Right forelimb (tissue), 1 donor: ENCODE measurements at regions not wholly inside any gene's neighbourhood (a gene's known extent, or its start where the extent isn't known, plus 50 kb on each side); places are given as distances from the start of the nearest gene placed in this dataset.
"Not testable (repeated sequence)": the region's sequence is repeated elsewhere in the genome, so short reads cannot be mapped to it uniquely, and the experiment has no call there.

Source experiments
- DNase-seq: peaks from one replicate; pipeline ENCODE4 v3.0.0-alpha.2; 2018

DNA sequence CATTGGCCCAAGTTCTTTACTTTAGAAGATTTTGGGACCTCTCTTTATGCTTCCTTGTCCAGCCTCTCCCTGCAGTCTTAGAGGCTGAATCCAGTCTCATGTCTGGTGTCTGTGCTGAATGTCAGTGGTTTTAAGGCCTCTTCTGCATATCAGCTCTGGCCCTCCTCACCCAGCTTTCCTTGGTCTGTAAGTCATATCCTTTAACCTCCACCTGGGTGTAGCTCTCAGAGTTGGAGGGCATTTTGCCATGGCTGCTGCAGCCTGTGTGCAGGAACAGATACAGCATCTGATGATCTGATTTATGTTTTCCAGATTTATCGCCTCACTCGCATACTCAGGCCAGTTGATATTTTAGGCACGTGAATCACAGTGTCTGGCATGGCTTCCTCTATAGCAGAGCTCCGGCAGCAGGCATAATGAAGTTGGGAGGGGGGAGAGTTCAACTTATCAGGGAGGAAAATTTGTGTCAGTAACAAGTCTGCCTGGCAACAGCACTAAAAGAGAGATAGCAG, 335.0 kb downstream of the PCNX1 start:
- DNase-seq, result no peak

DNA sequence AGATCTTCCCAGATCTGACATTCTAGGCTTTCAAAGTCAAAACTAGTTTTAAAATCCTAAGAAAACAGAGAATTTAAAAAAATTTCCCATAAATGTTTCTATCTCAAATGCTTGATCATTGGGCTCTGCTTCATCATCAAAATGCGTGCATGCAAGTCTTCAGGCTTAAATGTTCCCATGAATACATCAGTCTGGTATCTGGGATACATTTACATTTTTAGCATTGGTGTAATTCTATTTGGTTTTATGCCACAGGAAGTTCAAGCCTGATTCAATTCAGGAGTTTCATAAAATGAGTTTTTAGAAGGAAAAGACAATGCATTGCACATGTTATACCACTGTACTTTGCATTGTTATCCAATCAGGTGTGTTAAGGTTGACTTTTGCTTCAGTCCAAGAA, 336.4 kb downstream of the PCNX1 start:
- DNase-seq, result no peak

DNA sequence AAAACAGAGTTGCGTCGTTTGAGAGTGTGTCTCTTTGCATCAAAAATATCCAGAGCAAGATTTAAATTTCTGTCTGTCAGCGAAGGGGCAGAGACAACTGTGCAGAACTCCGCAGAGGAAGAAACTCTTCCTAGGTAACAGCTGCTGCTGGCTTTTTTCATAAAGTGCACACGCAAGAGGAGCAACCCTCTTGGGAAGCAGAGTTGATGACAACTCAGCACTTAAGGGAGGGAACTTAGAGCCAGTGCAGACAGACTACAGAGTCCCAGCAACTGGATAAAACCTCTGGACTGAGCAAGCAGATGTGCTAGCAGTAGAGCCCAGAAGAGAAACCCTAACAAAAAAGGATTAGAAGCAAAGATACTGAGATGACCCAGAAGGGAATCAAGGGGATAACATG, 337.1 kb downstream of the PCNX1 start:
- DNase-seq, result no peak

DNA sequence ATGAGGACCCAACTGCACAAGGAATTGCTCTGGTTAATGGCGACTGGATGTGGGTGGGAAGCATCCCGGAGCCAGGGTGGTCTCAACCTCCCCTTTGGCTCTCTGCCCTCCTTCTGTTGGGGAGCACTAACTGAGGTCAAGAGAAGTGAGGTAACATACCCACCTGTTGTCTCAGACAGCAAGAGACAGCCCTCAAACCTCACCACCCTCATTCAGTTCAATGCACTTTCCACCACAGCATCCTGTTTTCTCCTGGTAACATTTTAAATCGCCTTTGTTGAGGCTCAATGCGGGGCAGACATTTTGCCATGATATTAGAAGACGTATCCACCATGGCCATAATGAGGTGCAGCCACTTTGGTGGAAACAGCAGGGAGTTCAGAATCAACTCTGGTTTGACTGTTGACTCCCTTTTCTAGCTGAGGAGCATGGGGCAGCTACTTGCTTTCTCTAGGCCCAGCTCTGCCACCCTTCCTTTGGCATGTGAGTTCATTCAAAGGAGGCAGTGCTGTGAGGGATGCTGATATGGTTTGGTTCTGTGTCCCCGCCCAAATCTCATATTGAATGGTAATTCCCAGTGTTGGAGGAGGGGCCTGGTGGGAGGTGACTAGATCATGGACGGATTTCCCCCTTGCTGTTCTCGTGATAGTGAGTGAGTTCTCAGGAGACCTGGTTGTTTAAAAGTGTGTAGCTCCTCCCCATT, 338.6 kb downstream of the PCNX1 start:
- no peak for DNase-seq

DNA sequence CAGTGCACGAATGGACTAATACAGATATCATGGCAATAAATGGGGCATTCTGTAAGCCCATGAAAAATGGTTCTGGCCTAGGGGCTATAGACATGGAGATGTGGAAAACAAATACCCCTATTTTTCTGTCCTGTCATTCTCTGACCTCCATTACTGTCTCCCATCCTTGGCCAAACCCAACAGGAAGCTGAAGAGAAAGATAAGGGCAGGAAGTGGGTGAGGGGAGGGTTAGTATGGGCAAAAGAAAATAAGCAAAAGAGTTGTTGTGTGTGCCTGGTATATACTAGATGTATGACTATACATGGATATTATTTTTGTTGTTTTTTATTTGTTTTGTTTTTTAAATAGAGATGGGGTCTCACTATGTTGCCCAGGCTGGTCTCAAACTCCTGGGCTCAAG, 339.3 kb downstream of the PCNX1 start:
- DNase-seq, result no peak

DNA sequence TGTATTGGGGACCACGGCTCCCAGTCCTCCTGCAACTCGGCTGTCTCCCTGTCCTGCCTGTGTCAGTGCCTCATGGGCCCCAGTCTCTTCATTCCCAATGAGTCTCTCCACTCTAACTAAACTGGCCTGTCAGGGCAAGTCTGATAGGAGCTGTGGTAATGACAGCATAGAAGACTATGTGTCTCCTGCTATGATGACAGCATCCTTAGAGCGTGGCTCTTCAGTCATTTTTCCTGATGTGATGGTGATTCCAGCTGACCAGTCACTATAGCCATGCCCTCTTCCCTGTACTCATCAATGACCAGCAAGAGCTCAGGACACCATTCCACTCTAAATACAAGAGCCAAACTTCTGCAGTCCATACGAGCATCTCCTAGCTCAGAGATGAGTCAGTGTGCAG, 339.8 kb downstream of the PCNX1 start:
- no peak for DNase-seq

DNA sequence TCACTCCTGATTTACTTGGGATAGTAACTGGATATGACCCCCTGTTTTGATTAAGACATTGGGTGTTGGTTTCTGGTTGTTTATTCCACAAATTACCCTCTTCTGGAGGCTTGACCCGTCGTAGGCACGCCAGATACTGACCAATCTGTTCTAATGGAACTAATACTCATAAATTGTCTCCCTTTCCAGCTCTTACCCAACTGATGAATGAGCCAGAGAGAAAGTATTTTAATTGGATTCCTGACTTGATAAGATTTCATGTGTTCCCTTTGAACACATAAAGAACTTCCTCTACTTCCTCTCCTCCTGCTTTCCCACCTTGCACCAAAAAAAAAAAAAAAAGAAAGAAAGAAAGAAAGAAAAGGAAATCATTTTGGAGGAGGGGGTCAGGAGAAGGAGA, 340.9 kb downstream of the PCNX1 start:
- DNase-seq, result no peak

DNA sequence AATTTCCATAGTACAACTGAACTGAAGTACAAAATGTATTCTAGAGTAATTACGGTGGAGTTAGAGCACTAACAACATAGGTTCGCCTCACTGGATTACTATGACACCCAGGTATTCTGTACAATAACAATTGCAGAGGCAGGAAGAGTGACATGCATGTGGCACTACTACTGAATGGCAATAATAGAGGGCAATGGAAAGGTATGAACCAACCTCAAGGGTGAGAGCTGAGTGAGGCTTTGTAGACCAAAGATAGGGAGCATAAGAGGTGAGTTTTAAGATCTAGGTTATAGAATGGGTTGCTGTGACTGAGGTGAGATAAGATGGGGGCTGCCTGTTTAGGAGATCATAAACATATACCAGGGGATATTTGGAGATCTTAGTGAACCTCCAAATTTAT, 343.1 kb downstream of the PCNX1 start:
- no peak for DNase-seq

DNA sequence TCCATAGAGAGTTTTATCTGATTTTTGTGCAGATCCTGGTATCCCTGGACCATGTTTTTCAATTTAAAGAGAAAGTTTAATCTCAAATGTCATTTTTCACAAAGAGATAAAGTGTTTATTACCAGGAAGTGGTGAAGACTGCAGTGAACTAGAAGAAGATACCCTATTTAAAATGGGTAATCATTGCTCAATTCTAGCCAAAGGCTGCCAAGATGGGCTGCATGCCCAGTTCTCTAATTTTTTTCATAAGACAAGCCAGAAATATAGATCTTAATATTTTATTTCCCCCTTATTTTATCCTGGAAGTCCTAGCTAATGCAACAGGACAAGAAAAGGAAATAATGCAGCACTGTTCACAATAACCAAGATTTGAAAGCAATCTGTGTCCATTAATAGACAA, 343.5 kb downstream of the PCNX1 start:
- DNase-seq, result no peak

DNA sequence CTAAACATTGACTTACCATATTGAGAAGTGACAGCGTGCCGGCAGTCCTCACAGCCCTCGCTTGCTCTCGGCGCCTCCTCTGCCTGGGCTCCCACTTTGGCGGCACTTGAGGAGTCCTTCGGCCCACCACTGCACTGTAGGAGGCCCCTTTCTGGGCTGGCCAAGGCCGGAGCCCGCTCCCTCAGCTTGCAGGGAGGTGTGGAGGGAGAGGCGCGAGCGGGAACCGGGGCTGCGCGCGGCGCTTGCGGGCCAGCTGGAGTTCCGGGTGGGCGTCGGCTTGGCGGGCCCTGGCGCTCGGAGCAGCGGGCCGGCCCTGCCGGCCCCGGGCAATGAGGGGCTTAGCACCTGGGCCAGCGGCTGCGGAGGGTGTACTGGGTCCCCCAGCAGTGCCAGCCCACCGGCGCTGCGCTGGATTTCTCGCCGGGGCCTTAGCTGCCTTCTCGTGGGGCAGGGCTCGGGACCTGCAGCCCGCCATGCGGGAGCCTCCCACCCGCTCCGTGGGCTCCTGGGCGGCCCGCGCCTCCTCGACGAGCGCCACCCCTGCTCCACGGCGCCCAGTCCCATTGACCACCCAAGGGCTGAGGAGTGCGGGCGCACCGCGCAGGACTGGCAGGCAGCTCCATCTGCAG, 346.9 kb downstream of the PCNX1 start:
- not testable (repeated sequence) for DNase-seq

DNA sequence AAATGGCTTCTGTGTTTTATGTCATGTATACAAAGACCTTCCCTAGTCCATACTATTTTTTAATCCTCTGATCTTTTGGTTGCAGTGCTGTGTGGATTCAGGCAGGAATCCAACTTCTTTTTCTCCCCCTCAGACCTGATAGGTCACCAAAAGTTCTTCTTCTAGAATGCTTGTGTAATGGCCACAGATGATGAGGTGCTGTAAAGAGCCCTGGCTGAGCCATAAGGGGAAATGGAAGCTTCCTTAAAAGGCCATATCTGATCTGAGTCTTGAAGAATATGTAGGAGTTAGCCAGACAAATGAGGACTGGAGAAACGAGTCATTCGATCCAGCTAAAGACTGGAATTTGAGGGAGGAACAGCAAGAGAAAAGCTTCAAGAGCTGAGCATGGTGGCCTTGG, 353.9 kb downstream of the PCNX1 start:
- DNase-seq, result no peak

DNA sequence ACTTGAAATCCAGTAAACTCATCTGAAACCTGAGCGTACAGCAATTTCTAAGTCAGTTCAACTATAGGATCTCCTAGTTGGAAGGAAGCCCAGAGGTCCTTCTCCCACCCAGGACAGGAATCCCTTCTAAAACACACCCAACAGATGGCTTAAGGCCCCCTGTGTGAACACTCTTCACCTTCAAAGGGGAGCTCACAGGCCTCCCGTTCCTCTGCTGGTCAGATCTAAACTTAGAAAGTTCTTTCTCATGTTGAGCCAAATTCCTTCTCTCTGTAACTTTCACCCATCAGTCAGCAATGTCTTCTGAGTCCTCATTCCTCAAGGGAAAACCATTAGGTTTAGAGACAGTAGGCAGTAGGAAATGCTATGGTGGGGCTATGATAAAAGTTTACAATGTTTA, 355.2 kb downstream of the PCNX1 start:
- DNase-seq, result no peak

DNA sequence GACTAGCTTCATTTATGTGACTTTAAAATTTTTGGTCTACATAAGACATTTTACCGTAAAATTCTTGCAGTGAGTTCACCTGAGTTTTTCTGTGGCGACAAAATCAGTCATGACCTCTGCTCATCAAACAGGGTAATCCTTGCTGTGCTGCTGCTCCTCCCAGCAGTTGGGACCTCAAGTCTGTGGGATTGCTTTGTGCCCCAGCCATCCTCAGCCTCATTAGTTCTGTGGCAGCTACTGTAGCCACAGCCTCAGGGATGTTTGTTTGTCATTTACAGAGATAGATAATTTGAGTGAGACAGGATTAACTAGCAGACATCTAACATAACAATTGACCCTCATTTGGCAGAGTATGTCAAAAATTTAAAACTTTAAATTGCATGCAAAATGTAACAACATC, 357.0 kb downstream of the PCNX1 start:
- DNase-seq, result no peak

DNA sequence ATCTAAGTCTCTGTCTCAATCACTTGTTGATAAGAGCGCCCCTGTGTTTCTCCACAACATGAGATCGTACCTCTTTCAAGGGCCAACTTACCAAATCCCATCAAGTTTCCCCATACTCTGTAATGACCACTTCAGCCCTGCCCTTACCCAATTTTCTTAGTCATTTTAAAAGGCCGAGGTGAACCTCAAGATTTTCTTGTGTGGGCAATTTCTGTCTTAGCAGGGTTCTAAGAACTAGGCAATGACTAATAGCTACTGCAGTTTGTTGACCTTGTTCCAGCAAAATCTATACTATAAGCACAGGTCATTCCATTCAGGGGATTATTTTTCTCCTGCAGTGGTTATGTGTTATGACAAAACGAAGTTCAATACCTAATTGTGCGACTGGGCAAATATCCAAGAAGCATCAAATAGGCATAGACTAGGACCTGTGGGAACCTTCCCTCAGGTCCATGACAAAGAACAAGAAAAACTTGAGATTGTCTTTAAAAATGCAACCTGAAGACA, 359.8 kb downstream of the PCNX1 start:
- DNase-seq, result no peak

DNA sequence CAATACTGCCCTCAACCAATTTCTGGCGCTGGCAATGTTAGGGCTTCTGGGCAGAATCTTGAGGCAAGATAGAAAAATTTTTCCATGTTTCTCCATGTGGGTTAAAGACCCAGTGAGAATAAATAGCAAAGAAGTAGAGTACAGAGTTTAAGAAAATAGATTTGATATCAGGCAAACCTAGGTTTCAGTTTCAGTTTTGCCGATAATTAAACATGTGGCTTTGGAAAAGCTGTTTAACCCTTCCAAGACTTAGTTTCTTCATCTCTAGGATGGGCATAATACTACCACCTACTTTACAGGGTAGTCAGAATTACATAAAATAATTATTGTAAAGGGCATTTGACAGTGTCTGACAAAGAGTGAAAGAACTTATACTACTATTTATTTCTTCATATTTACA, 360.4 kb downstream of the PCNX1 start:
- no peak for DNase-seq

DNA sequence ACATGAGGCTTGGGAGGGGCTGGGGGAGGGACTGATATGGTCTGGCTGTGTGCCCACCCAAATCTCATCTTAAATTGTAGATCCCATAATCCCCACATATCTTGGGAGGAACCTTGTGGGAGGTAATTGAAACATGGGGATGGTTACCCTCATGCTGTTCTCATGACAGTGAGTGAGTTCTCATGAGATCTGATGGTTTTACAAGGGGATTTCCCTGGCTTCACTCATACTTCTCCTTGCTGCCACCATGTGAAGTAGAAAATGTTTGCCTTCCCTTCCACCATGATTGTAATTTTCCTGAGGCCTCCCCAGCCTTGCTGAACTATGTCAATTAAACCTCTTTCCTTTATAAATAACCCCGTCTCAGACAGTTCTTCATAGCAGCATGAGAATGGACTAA, 362.9 kb downstream of the PCNX1 start:
- no peak for DNase-seq

DNA sequence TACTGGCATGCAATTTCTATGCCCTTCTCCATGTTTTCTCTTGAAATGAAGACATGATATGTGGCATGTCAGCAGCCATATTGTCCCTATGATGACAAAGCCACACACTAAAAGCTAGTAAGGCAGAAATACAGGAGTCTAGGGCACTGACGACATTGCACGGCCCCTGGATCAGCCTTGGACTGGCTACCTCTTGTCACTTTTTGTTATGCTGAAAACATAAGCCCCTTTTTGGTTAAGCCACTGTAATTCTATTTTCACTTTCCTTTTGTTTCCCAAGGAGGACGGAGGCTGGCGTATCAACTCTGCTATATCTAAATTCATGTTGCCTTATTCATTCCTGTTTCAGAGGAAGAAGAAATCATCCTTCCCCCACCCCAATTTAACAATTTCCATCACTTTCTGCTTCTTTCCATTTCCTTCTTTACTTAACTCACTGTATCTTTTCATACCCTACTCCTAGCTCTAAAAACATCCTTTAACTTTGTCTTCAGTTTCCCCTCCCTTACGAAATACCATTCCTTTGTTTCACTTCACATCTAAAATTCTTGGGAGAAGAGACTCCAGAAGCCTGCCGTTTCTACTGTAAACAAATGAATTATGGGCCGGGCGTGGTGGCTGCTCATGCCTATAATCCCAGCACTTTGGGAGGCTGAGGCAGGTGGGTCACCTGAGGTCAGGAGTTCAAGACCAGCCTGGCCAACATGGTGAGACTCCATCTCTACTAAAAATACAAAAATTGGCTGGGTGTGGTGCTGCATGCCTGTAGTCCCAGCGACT, 364.1 kb downstream of the PCNX1 start:
- no peak for DNase-seq

DNA sequence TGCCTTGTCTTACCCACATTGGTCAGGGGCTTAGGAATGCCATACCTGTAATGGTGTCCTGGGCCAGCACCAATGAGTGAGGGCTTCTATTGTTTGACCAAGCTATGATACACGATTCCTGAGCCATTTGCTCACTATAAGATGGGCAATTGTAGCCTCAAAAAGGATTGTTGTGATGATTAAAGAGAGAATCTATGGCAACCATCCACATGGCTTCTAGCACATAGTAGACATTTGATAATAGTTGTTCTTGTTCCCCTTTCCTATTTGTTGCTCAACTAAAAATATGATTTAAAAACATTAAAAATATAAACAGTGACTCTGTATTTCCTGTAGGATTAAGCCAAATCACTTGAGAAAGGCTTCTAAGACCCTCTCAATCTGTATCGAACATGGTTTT, 366.1 kb downstream of the PCNX1 start:
- DNase-seq, result no peak

DNA sequence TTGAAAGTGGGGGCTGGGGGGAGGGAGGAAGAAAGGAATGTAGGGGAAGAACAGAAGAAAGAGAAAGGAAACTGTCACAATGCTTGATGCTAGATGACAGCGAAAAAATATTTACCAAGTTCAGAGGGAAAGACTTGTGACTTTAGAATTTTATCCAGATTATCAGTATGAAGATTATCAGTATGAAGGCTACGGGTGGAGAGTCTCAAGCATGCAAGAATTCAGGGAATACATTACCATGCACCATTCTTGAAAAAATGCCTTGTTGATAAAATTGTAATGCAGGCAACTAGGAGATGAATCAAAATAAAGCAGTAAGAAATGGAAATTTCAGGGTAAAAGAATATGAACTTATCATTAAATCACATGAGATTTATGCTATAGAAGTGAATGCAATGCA, 376.8 kb downstream of the PCNX1 start:
- no peak for DNase-seq

DNA sequence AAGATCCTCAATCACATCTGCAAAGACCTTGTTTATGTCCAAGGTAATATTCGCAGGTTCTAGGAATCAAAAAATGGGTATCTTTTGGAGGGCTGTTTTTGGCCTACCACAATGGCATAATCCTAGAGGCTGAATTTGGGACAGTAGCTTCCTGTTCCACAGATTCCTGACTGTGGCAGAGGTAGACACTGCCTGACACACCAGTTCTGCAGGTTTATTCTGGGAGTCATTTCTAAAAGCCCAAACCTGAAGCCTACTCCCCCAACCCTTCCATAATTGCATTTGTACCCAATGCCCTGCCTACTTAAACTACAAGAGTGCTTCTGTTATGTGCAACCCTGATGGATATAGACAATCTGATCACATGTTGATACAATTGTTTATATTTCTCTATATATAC, 378.9 kb downstream of the PCNX1 start:
- DNase-seq, result no peak

DNA sequence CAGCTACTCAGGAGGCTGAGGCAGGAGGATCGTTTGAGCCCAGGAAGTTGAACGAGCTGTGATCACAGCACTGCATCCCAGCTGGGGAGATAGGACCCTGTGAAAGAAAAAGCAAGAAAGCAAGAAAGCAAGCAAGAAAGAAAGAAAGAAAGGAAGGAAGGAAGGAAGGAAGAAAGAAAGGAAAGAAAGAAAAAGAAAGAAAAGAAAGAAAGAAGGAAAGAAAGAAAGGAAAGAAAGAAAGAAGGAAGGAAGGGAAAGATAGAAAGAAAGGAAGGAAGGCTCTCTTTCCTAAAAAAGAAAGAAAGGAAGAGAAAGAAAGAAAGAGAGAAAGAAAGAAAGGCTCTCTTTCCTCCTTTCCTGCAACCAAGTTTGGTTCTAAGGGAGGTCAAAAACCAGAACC, 380.3 kb downstream of the PCNX1 start:
- DNase-seq, result no peak

DNA sequence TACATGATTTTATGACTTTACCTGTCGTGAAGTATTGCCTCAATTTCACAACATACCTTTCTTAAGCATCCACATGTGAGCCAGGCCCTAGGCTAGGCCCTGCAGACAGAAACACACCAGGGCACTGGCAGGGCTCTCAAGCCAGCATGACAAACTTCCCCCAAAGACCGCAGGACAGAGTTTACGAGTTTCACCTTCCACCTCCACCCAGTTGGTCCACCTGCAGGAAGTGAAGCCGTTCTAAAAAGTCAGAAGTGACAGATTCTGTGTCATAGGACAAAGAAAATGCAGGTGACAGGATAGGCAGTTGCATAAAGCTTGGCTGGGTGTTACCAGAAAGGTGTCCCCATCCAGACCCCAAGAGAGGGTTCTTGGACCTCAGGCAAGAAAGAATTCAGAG, 382.3 kb downstream of the PCNX1 start:
- no peak for DNase-seq

DNA sequence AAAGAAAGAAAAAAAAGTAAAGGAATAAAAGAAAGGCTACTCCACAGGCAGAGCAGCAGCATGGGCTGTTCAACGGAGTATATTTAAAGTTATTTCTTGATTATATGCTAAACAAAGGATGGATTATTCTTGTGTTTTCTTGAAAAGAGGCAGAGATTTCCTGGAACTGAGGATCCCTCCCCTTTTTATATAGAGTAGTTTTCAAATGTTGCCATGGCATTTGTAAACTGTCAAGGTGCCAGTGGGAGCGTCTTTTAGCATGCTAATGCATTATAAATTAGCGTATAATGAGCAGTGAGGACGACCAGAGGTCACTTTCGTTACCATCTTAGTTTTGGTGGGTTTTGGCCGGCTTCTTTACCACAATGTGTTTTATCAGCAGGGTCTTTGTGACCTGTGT, 383.0 kb downstream of the PCNX1 start:
- DNase-seq, result no peak

DNA sequence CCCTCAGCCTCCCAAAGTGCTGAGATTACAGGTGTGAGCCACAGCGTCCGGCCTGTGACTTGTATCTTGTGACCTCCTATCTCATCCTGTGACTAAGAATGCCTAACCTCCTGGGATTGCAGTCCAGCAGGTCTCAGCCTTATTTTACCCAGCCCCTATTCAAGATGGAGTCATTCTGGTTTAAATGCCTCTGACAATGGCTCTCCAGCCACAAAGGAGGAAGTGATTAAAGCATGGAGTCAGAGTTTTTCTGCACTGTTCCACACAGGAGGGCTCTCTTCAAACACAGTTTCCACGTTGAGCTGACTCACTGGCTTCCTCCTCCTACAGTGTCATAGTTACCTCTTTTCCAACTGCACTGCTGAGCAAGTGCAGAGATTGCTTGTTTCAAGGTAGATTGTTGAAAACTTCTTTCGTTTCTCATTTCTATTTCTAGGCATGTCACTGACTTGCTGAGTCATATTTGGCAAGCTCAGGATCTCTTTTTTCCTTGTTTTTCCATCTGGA, 383.8 kb downstream of the PCNX1 start:
- DNase-seq, result no peak
